HG03442 (cell line): ENCODE measurements at regions not wholly inside any gene's neighbourhood (a gene's known extent, or its start where the extent isn't known, plus 50 kb on each side); places are given as distances from the start of the nearest gene placed in this dataset.

Experiments
- ATAC-seq: cut with Tn5 transposase; IDR thresholded peaks from one replicate; pipeline ENCODE4 v1.9.1; 2021; ENCODE audit warnings: mild to moderate bottlenecking, moderate library complexity; ENCODE audit not compliant: unreplicated experiment

- no peak for ATAC-seq
Measured at GRCh38 chr20:40547483-40548091, 141.4 kb downstream of the MAFB start.

DNA sequence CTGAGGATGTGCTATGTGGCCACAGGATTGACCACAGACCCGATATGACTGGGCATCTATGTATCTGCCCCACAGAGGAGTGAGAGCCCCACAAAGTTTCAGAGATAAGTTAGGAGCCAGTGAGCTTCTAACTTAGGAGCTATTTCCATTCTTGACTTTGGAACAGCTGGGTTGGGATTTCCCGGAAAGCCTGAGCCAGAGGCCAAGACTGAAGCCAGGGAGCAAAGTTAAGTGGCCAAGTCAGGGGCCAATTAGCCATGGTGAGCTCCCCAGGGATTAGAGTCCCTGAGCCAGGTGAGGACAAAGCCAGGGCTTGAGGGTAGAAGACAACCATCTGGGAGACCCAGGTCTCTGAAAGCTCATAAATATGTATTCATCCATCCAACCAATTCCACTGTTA lies 143.6 kb downstream of the MAFB start:
- ATAC-seq, result no peak

DNA sequence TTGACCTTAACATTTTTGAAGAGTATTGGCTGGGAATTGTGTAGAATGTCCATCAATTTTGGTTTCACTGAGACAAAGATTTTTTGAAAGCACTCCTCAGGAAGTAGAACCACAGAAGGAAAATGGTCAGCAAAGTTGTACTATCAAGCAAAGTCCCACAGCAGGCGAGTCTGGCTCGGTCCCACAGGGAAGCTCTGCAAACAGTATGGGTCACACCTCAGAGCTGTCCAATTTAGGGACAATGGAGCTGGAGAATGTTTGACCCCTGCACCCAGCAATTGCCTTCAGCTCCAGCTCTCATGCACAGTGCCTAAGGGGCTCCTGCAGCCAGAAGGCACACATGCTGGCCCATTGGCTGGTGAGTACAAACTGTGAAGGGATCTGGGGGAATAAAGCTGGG lies 147.0 kb downstream of the MAFB start:
- no peak for ATAC-seq

- ATAC-seq, result no peak
Measured at GRCh38 chr20:40540166-40540565, 148.9 kb downstream of the MAFB start.

- no peak for ATAC-seq
Measured at GRCh38 chr20:40538131-40538530, 150.9 kb downstream of the MAFB start.

- no peak for ATAC-seq
Measured at GRCh38 chr20:40536808-40537207, 152.2 kb downstream of the MAFB start.

DNA sequence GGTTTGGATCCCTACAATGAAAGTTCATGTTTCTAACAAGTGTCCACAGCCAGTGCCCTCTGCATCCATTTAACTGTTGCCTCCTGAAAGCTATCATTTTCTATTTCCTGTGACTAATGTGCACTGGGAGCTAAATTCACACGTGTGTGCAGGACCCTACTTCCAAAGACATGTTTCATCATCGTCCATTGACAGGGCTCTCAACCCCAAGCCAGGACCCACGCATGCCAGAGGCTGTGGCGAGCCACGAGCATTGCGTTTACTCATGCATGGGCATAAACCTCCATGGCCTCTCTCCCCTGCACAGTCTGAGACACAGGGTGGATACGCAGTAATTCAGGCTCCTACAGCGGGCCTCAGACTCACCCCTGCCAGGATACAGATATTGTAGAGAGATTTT lies 153.2 kb downstream of the MAFB start:
- ATAC-seq, result no peak

- ATAC-seq, result no peak
Measured at GRCh38 chr20:40532103-40532502, 156.9 kb downstream of the MAFB start.

GRCh38 chr20:40525351-40525750 lies 163.7 kb downstream of the MAFB start:
- no peak for ATAC-seq

DNA sequence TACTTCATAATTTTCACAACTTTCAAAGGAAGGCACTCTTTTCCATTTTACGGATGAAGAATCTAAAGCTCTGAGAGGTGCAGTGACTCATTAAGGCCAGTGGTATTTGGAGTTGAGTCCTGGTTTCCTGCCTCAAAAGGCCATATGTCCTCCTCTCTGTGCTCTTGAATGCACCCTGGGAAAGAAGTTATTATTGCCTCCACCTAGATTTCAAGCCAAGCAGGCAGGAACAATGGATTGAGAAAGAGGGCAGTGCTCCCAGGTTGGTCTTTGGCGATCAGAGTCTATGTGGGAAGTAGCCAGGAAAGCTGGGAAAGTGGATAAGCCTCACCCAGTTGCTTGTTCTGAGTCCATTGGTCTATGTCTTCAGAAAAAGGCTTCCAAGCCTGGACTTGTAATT lies 165.0 kb downstream of the MAFB start:
- no peak for ATAC-seq

GRCh38 chr20:40522405-40522804 lies 166.6 kb downstream of the MAFB start:
- ATAC-seq, result no peak

GRCh38 chr20:40521962-40522361 lies 167.1 kb downstream of the MAFB start:
- ATAC-seq, result no peak

DNA sequence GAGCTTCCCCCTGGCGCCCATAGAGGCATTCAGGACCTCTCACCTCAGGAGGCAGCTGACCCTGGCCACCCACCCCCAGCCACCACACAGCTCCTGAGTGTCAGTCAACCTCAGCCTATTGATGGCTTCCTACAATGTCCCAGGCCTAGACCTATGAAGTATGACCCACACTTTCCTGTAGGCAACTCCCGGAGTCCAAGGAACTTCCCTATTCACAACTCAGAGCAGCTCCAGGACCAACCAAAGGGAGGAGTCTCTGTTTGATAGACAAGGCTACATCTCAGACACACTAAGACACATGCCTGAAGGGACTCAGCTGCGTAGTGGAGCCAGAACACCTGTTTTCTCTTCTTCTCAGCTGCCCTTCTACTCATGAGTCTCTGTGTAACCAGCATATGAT lies 169.1 kb downstream of the MAFB start:
- no peak for ATAC-seq

- ATAC-seq, result no peak
Measured at GRCh38 chr20:40512994-40513393, 176.0 kb downstream of the MAFB start.

- no peak for ATAC-seq
Measured at GRCh38 chr20:40512591-40512990, 176.4 kb downstream of the MAFB start.

DNA sequence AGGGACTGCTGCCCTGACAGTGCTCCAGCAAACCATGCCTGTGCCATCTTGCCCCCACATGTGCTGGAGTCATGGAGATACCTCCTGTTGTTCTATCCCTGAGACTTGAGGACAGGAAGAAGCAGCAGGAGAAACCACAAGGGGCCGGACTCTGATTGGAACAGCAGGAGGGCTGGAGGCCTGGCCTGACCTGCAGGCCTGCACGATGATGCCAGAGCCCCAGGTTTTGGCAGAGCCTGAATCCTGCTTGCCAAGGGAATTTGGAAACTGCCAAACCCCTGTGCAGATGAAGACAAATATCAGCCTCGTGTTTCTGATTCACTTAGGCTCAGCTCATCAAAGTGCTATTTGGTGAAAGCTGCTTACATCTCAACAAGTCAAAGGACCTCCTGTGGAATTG lies 177.6 kb downstream of the MAFB start:
- ATAC-seq, result no peak

- no peak for ATAC-seq
Measured at GRCh38 chr20:40510622-40511021, 178.4 kb downstream of the MAFB start.

DNA sequence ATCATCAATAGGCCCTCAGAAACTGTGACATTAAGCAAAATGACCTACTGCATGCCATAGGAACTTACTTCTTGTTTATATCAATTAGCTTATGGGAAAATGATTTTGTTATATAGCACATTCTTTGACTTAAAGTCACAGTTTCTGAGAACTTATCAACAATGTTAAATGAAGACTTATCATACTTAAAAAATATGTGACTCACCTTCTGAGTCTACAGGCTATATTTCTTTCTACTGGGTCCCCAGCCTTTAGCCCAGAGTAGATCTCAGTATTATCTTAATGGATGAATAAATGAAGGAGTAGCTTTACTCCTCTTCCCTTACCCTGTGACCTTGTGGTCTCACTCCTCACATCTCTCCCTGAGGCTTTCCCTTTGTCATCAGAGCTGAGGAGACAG lies 180.2 kb downstream of the MAFB start:
- ATAC-seq, result no peak

DNA sequence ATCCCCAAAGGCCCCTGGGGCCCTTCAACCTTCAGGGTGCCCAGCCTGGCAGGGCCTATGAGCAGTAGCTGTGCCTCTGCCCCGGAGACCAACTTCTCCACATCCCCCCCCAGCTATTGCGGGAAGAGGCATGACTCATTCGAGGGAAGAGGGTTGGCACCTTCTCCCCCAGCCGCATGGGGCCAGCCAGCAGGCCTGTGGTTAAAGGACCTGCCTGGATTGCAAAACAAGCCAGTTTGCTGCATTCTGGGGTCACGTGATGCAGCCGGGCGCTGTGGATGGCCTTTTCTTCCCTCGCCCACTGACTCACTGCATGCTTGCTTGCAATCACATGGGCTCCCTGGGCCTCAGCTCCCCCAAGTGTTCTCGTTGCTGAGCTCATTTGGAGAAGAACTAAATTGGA lies 182.5 kb downstream of the MAFB start:
- ATAC-seq, result no peak

DNA sequence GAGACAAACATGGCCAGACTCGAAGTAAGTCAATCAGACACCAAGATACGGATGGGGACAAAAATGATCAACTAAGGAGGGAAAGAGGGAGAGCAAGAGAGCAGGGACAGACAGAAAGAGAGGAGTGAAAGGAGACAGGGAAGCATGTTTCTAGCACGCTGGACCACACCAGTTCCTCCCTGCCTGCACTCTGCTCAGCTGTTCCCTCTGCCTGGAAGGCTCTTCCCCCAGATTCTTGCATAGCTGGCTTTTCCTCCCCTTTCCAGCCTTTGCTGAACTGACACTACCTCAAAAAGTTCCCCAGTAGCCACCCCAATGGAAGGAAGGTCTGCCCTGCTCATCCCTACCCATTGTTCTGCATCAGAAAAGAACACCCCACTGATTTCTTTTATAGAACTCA lies 185.9 kb downstream of the MAFB start:
- no peak for ATAC-seq

- no peak for ATAC-seq
Measured at GRCh38 chr20:40502576-40502975, 186.5 kb downstream of the MAFB start.

DNA sequence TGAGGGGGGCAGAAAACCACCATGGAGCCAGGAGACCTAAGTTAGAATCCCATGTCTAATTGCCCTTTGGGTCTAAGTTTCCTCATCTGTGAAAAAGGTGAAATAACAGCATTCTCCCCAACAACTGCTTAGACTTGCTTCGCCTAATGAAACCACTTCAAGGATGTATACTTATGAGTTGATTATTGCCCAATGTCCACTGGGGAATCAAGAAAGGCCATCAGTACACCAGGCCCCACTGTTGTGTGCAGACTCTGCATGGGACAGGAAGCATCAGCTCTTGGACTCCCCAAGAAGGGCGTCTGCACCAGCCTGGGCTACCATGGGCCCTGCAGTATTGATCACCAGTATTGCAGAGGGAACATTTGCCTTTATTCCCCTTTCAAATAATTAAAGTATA lies 189.6 kb downstream of the MAFB start:
- ATAC-seq, result no peak

DNA sequence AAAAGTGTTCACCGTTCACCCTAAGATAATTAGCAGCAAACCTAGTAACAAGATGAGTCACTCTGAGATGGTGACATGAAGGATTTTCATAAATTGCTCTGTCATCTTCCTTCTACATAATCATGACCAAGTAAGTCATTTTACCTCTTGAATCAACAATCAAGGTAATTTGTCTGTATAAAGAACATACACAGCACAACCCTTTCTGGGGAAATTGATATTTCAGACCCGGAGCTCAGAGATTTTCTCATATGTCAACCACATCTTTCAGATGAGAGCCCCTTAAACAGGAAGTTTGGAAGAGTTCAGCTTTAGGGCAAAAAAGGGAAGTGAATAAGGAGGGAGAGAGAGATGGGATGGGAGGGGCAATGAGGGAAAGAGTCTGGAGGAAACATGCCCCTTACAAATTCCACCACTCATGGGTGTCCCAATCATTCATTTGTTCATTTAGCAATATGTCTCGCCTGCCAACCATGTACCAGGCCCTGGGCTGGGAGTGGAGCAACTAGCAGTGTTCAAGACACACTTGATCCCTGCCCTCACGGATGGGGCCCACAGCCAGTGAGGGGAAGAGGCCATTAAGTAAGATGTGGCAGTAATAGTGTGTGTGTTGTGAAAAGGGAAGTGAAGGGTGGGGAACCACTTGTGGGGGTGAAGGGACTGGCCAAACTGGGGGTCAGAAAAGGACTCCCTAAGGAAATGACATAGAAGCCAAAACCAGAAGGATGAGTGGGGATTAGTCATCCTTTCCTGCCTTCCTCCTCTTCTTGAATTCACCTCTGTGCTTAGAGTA lies 190.9 kb downstream of the MAFB start:
- ATAC-seq, result no peak
